SU-DHL-6 (cell line): ENCODE measurements at regions not wholly inside any gene's neighbourhood (a gene's known extent, or its start where the extent isn't known, plus 50 kb on each side); places are given as distances from the start of the nearest gene placed in this dataset.

Experiments
- H2AFZ ChIP-seq: fragments of 200-600 bp; sonication (generic); 2 replicates; pipeline ENCODE4 v1.6.1; 2014; ENCODE audit warnings: low read depth, mild to moderate bottlenecking, moderate library complexity, mixed read lengths, antibody characterized with exemption, low read length; ENCODE audit not compliant: severe bottlenecking
- H3F3A ChIP-seq: fragments of 200-600 bp; shearing (Covaris generic); 2 replicates; pipeline ENCODE4 v1.6.0; 2016; ENCODE audit warnings: antibody characterized with exemption, mild to moderate bottlenecking; ENCODE audit not compliant: insufficient read depth
- H3K27ac ChIP-seq: fragments of 200-600 bp; sonication (generic); 2 replicates; pipeline ENCODE4 v1.5.1; 2016; ENCODE audit warnings: low read depth, mild to moderate bottlenecking, low read length, moderate library complexity, mixed read lengths
- H3K27me3 ChIP-seq: fragments of 200-600 bp; sonication (generic), shearing (Covaris generic); 2 replicates; pipeline ENCODE4 v1.6.0; 2014; ENCODE audit warnings: mild to moderate bottlenecking, low read length
- H3K36me3 ChIP-seq: fragments of 200-600 bp; sonication (generic); 2 replicates; pipeline ENCODE4 v1.6.1; 2014; ENCODE audit warnings: mild to moderate bottlenecking, low read length, mixed read lengths
- H3K4me2 ChIP-seq: fragments of 300-600, 200-600 bp; shearing (Covaris generic), sonication (generic); 2 replicates; pipeline ENCODE4 v1.6.0; 2014; ENCODE audit warnings: low read length, low read depth, mild to moderate bottlenecking; ENCODE audit not compliant: poor library complexity, severe bottlenecking
- H3K4me3 ChIP-seq: fragments of 200-600 bp; sonication (generic); 2 replicates; pipeline ENCODE4 v1.5.1; 2014; ENCODE audit warnings: antibody characterized with exemption, low read length, mild to moderate bottlenecking, mixed read lengths; ENCODE audit not compliant: insufficient read depth, poor library complexity, severe bottlenecking
- H3K79me2 ChIP-seq: fragments of 200-600 bp; sonication (generic); 2 replicates; pipeline ENCODE4 v1.6.1; 2014; ENCODE audit warnings: mild to moderate bottlenecking, low read length, moderate library complexity; ENCODE audit not compliant: insufficient read depth
- H3K9ac ChIP-seq: fragments of 200-600 bp; sonication (generic); 2 replicates; pipeline ENCODE4 v1.7.0; 2014; ENCODE audit warnings: mild to moderate bottlenecking, low read length
- H3K9me2 ChIP-seq: fragments of 200-600 bp; sonication (generic); replicated peaks from 2 replicates; pipeline ENCODE4 v1.6.1; 2014; ENCODE audit warnings: low read length; ENCODE audit not compliant: insufficient read depth
- H3K9me3 ChIP-seq: fragments of 200-600 bp; sonication (generic); 2 replicates; pipeline ENCODE4 v1.6.1; 2014; ENCODE audit warnings: low read length, mixed read lengths; ENCODE audit not compliant: insufficient read depth
- H4K20me1 ChIP-seq: fragments of 200-600 bp; sonication (generic); 2 replicates; pipeline ENCODE4 v1.6.1; 2014; ENCODE audit warnings: low read depth, mild to moderate bottlenecking, antibody characterized with exemption, low read length, moderate library complexity, mixed read lengths
- EZH2phosphoT487 ChIP-seq: fragments of 200-600 bp; sonication (generic), shearing (Covaris generic); conservative IDR thresholded peaks from 2 replicates; pipeline ENCODE4 v1.6.1; 2018; ENCODE audit warnings: mild to moderate bottlenecking, antibody characterized with exemption, low read length, moderate library complexity, mixed read lengths
- TF ChIP-seq, protein P1 (sequence below): fragments of 200-600 bp; sonication (generic); IDR thresholded peaks from one replicate; pipeline ENCODE4 v1.5.1; 2017; ENCODE audit warnings: antibody characterized with exemption, mild to moderate bottlenecking, low read length, moderate library complexity; ENCODE audit not compliant: insufficient read depth, poor library complexity, severe bottlenecking

- Histone ChIP-seq H3K27ac (no peak overlapping the region), H4K20me1 (no peaks in the 10 kb centered on the region), H3F3A (no peaks in the 10 kb centered on the region), H3K4me3 (no peak overlapping the region), H2AFZ (no peak overlapping the region), H3K27me3 (no peaks in the 10 kb centered on the region), H3K36me3 (no peaks in the 10 kb centered on the region), H3K9me2 (no peaks in the 10 kb centered on the region), H3K9me3 (no peaks in the 10 kb centered on the region), H3K4me2 (no peak overlapping the region), H3K79me2 (no peaks in the 10 kb centered on the region), H3K9ac (no peak overlapping the region)
- no peak for TF ChIP-seq EZH2phosphoT487
- TF ChIP-seq, protein P1, sequence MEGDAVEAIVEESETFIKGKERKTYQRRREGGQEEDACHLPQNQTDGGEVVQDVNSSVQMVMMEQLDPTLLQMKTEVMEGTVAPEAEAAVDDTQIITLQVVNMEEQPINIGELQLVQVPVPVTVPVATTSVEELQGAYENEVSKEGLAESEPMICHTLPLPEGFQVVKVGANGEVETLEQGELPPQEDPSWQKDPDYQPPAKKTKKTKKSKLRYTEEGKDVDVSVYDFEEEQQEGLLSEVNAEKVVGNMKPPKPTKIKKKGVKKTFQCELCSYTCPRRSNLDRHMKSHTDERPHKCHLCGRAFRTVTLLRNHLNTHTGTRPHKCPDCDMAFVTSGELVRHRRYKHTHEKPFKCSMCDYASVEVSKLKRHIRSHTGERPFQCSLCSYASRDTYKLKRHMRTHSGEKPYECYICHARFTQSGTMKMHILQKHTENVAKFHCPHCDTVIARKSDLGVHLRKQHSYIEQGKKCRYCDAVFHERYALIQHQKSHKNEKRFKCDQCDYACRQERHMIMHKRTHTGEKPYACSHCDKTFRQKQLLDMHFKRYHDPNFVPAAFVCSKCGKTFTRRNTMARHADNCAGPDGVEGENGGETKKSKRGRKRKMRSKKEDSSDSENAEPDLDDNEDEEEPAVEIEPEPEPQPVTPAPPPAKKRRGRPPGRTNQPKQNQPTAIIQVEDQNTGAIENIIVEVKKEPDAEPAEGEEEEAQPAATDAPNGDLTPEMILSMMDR, result no peak
These were observed 289.4 kb upstream of the MEX3C start for GRCh38 chr18:51486735-51487366.

GRCh38 chr18:51490417-51490816 is 292.9 kb upstream of the MEX3C start:
- H4K20me1 ChIP-seq, result no peaks in the 10 kb centered on the region
- H3K9me3 ChIP-seq, result no peaks in the 10 kb centered on the region
- H3K4me2 ChIP-seq, result no peak overlapping the region
- H3K79me2 ChIP-seq, result no peaks in the 10 kb centered on the region
- H3K27me3 ChIP-seq, result no peaks in the 10 kb centered on the region
- no peak overlapping the region for H3K9ac ChIP-seq
- no peaks in the 10 kb centered on the region for H3K9me2 ChIP-seq
- H2AFZ ChIP-seq, result no peak overlapping the region
- no peaks in the 10 kb centered on the region for H3K36me3 ChIP-seq
- H3K27ac ChIP-seq, result no peak overlapping the region
- H3F3A ChIP-seq, result no peaks in the 10 kb centered on the region
- H3K4me3 ChIP-seq, result no peak overlapping the region
- TF ChIP-seq EZH2phosphoT487, result no peak
- TF ChIP-seq, protein P1, result no peak

GRCh38 chr18:51490860-51491259 is 293.4 kb upstream of the MEX3C start:
- Histone ChIP-seq H3K4me2 (no peak overlapping the region), H2AFZ (no peak overlapping the region)

More at GRCh38 chr18:51490860-51491259, 293.4 kb upstream of the MEX3C start:
- Histone ChIP-seq H3K4me3 (no peak overlapping the region), H3K27ac (no peak overlapping the region), H3K79me2 (no peaks in the 10 kb centered on the region), H3K9me3 (no peaks in the 10 kb centered on the region), H3K9me2 (no peaks in the 10 kb centered on the region), H3K36me3 (no peaks in the 10 kb centered on the region), H3F3A (no peaks in the 10 kb centered on the region), H3K27me3 (no peaks in the 10 kb centered on the region), H3K9ac (no peak overlapping the region), H4K20me1 (no peaks in the 10 kb centered on the region)
- TF ChIP-seq EZH2phosphoT487, result no peak
- TF ChIP-seq, protein P1, result no peak
